Aorta (tissue), 5 donors: ENCODE measurements at regions not wholly inside any gene's neighbourhood (a gene's known extent, or its start where the extent isn't known, plus 50 kb on each side); places are given as distances from the start of the nearest gene placed in this dataset.
"Not testable (repeated sequence)": the region's sequence is repeated elsewhere in the genome, so short reads cannot be mapped to it uniquely, and the experiment has no call there.

Source experiments
- ATAC-seq: fragments of 200-7000 bp; cut with Tn5 transposase; one replicate; pipeline ENCODE4 v1.9.1; 2022; ENCODE audit warnings: moderate library complexity; ENCODE audit not compliant: low FRiP score
- DNase-seq, 2 donors: peaks; one replicate each; pipeline ENCODE4 v3.0.0-alpha.2; 2020
- H3K27ac ChIP-seq, 2 donors: one replicate each; pipeline ENCODE4 v1.5.1; 2013; ENCODE audit warnings: low read length in 2 of 2, mild to moderate bottlenecking in 2 of 2, moderate library complexity in 2 of 2, control low read depth in 1 of 2, inconsistent platforms in 1 of 2, low read depth in 1 of 2
- H3K27me3 ChIP-seq, 2 donors: one replicate each; pipeline ENCODE4 v1.6.1; 2013; ENCODE audit warnings: control low read depth in 1 of 2, low read length in 1 of 2, mild to moderate bottlenecking in 1 of 2, moderate library complexity in 1 of 2; ENCODE audit not compliant: insufficient read depth in 2 of 2, control insufficient read depth in 1 of 2
- H3K36me3 ChIP-seq, 2 donors: one replicate each; pipeline ENCODE4 v1.6.1; 2013; ENCODE audit warnings: control low read depth in 1 of 2, low read length in 1 of 2, mild to moderate bottlenecking in 1 of 2; ENCODE audit not compliant: insufficient read depth in 2 of 2, control insufficient read depth in 1 of 2
- H3K4me1 ChIP-seq, 2 donors: one replicate each; pipeline ENCODE4 v1.6.1; 2013; ENCODE audit warnings: low read length in 2 of 2, control low read depth in 1 of 2, mild to moderate bottlenecking in 1 of 2, moderate library complexity in 1 of 2; ENCODE audit not compliant: insufficient read depth in 2 of 2, control insufficient read depth in 1 of 2
- H3K4me3 ChIP-seq, 2 donors: one replicate each; pipeline ENCODE4 v1.5.1; 2013; ENCODE audit warnings: low read length in 2 of 2, control low read depth in 1 of 2, mild to moderate bottlenecking in 1 of 2
- H3K9me3 ChIP-seq: one replicate; pipeline ENCODE4 v1.6.1; 2013; ENCODE audit warnings: mild to moderate bottlenecking, low read length; ENCODE audit not compliant: control insufficient read depth
- WGBS, 2 donors: extraction: QIAGEN DNeasy Blood & Tissue Kit; methylation state at CpG; one replicate each; pipeline ENCODE4 v1.1.7; 2013; 5-methylcytosine and 5-hydroxymethylcytosine counted together
- intact Hi-C, 2 donors: fragments of 100-400 bp; cut with DNase I; formaldehyde crosslinking; loops; one replicate each; pipeline versions ENCODE4 v1.14.2 to v1.15.0; 2022
- donor health status: healthy with polysubstance abuse.
- donor health status: Bipolar disorder and iron deficiency.
- donor health status: DM: no; HTN: no; CAD: no.
- donor health status: DM: no; HTN: no; CAD: no.
- donor health status: DM: yes; HTN: yes; CAD: no.

DNA sequence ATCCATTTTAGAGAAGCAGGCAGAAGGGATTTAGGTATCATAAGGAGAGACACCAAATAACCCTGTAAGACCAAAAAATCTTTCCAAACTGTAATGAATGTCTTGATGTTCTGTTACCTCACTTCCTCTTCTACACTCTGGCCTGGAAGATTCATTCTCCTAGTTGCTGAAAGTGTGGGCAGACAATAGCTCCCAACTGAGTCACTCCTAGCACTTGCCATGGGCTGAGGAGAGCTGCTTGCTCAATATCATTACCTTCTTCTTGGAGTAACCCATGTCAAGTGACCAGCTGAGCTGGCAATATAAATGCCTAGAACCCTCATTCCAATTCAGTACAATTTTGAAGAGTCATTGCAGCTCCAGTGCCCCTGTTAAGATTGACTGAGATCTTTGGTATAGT lies 1985.5 kb upstream of the CDH6 start:
- intact Hi-C loops = no loop called here
- Histone ChIP-seq H3K27ac (no peak overlapping the region), H3K4me3 (no peak overlapping the region), H3K36me3 (no peaks in the 10 kb centered on the region), H3K27me3 (no peaks in the 10 kb centered on the region), H3K9me3 (no peaks in the 10 kb centered on the region), H3K4me1 (no peaks in the 10 kb centered on the region)
- ATAC-seq (no peak), DNase-seq (no peak)

DNA sequence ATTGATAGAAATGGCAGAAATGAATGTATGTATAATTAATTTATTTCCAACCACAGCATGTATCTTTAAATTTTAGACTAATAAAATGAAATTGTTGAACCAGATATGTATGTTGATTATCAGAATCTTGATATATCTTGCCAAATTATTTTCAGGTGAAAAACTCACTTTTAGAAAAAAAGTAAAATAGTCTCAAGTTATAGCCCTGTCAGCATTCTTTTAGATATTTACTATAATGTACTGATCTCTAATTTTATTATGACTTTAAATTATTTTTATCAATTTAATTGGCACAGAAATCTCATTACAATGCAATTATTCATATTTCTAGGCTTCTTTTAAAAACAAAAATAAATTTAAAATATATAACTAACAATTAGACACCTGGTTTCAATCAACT lies 1990.4 kb upstream of the CDH6 start:
- Histone ChIP-seq H3K27me3 (no peaks in the 10 kb centered on the region), H3K9me3 (no peaks in the 10 kb centered on the region), H3K4me3 (no peak overlapping the region), H3K4me1 (no peaks in the 10 kb centered on the region), H3K36me3 (no peaks in the 10 kb centered on the region), H3K27ac (no peak overlapping the region)
- ATAC-seq = no peak
- DNase-seq = no peak
- intact Hi-C loops = no loop called here

DNA sequence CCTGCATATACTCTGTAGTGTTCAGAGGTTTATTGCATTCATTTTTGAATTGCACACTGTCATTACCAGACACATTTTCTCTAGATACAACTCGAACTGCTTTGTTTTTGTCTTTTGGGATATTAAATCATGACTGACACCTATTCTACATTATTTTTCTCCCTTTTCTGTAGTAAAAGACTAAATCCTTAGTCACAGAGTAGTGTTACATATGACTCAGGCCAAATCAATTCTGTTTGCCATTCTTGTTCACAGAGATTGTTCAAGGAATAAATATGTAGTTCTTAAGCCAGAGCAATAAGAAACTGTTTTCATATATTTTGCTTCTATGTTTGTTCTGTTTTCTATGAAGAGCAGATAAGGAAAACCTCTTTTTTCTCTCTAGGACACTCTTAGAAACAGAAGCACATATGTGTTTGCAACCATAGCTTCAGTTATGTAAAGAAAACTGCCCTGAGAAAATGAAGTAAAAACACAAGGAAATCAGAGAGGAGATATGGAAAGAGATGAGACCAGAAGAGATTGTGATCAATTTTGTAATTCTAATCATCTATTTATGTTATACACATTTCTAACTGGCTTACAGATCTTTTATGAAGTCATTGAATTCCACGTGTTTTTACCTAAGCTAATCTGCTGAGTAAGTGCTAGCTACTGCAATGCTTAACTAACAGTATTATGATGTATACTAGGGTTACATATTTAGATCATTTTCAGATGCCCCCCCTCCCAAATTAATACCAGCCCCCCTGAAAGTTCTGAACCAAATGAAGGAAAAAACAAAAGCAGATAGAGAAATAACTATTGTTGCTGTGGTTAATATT lies 1995.6 kb upstream of the CDH6 start:
- Histone ChIP-seq H3K4me1 (no peaks in the 10 kb centered on the region), H3K27me3 (no peaks in the 10 kb centered on the region), H3K9me3 (no peaks in the 10 kb centered on the region), H3K36me3 (no peaks in the 10 kb centered on the region), H3K27ac (no peak overlapping the region), H3K4me3 (no peak overlapping the region)
- WGBS, 2 donors = 42 to 45% methylated on average over 2 of the region's 2 CpGs
- ATAC-seq = no peak
- no peak for DNase-seq
- intact Hi-C loops = no loop called here

DNA sequence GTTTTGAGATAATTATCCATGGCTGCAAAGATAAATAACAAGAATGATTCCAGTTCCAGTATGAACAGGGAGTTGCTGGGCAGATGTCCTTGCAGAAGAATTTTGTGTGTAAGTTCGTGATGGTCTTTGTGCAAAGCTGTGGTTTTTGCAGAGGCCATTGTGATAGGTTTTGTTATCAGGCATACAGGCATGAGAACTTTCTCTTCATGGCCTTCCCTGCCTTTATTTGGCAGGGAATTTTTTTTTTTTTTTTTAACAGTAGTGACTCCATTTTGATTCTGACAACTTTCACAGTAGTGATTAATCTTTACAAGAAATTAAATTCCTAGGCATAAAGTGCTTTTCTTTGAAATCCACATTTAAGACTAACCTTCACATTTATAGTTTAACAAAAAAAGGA lies 1999.5 kb upstream of the CDH6 start:
- 60 to 77% methylated on average over 1 of the region's 1 CpG for WGBS, 2 donors
- no peak for DNase-seq
- intact Hi-C loops = no loop called here
- Histone ChIP-seq H3K4me3 (no peak overlapping the region), H3K9me3 (no peaks in the 10 kb centered on the region), H3K4me1 (no peaks in the 10 kb centered on the region), H3K27ac (no peak overlapping the region), H3K27me3 (no peaks in the 10 kb centered on the region), H3K36me3 (no peaks in the 10 kb centered on the region)
- ATAC-seq = no peak

DNA sequence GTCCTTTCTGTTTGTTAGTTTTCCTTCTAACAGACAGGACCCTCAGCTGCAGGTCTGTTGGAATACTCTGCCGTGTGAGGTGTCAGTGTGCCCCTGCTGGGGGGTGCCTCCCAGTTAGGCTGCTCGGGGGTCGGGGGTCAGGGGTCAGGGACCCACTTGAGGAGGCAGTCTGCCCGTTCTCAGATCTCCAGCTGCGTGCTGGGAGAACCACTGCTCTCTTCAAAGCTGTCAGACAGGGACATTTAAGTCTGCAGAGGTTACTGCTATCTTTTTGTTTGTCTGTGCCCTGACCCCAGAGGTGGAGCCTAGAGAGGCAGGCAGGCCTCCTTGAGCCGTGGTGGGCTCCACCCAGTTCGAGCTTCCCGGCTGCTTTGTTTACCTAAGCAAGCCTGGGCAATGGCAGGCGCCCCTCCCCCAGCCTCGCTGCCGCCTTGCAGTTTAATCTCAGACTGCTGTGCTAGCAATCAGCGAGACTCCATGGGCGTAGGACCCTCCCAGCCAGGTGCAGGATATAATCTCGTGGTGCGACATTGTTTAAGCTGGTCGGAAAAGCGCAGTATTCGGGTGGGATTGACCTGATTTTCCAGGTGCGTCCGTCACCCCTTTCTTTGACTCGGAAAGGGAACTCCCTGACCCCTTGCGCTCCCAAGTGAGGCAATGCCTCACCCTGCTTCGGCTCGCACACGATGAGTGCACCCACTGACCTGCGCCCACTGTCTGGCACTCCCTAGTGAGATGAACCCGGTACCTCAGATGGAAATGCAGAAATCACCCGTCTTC lies 2002.0 kb upstream of the CDH6 start:
- WGBS, 2 donors = 64 to 68% methylated on average over 13 to 26 of the region's 28 CpGs
- H3K4me3 ChIP-seq, ATAC-seq, H3K9me3 ChIP-seq, H3K4me1 ChIP-seq, intact Hi-C loops, H3K27ac ChIP-seq, DNase-seq, H3K27me3 ChIP-seq, H3K36me3 ChIP-seq: not testable (repeated sequence)

DNA sequence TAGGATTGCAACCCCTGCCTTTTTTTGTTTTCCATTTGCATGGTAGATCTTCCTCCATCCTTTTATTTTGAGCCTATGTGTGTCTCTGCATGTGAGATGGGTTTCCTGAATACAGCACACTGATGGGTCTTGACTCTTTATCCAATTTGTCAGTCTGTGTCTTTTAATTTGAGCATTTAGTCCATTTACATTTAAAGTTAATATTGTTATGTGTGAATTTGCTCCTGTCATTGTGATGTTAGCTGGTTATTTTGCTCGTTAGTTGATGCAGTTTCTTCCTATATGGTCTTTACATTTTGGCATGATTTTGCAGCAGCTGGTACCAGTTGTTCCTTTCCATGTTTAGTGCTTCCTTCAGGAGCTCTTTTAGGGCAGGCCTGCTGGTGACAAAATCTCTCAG lies 2003.1 kb upstream of the CDH6 start:
- H3K4me1 ChIP-seq, DNase-seq, H3K27me3 ChIP-seq, H3K9me3 ChIP-seq, H3K27ac ChIP-seq, intact Hi-C loops, ATAC-seq, H3K4me3 ChIP-seq, H3K36me3 ChIP-seq: not testable (repeated sequence)
- 69% methylated on average over 1 of the region's 1 CpG; no CpG with 5 or more reads in 1 of the 2 donors for WGBS, 2 donors

DNA sequence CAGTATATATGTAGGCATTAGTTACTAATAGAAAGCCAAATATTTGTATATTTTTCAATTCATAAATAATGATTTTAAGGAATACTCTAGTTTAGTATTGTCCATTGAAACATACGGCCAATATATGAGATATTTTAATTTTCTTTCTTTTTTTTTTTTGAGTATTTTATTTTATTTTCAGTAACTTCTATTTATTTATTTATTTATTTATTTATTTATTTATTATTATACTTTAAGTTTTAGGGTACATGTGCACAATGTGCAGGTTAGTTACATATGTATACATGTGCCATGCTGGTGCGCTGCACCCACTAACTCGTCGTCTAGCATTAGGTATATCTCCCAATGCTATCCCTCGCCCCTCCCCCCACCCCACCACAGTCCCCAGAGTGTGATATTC lies 2007.1 kb upstream of the CDH6 start:
- H3K36me3 ChIP-seq, H3K9me3 ChIP-seq, H3K4me3 ChIP-seq, ATAC-seq, intact Hi-C loops, DNase-seq, H3K27me3 ChIP-seq, H3K27ac ChIP-seq, H3K4me1 ChIP-seq: not testable (repeated sequence)
- WGBS, 2 donors = 94% methylated on average over 1 of the region's 5 CpGs

DNA sequence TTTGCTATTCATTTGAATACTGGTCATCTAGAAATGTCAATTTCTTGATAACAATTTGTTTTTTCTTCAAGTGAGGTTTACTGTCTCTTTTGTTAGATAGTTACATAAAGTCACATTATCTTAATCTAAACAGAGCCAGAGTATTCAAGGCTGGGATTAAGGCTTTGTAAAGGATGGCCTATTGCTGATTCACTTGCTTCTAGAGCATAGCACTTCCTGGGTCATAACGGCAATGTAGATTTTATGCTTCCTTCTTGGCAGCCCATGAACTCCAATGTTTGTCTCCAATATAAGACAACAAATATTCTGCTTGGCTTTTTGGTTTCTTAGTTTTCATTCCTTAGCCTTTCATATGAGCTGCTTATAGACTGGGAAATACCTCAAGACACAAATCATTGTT lies 2007.9 kb upstream of the CDH6 start:
- ATAC-seq (no peak), DNase-seq (no peak)
- H3K4me1 ChIP-seq = no peaks in the 10 kb centered on the region
- no peaks in the 10 kb centered on the region for H3K36me3 ChIP-seq
- intact Hi-C loops = no loop called here
- 72 to 73% methylated on average over 1 of the region's 1 CpG for WGBS, 2 donors
- no peak overlapping the region for H3K27ac ChIP-seq
- H3K27me3 ChIP-seq = no peaks in the 10 kb centered on the region
- no peaks in the 10 kb centered on the region for H3K9me3 ChIP-seq
- no peak overlapping the region for H3K4me3 ChIP-seq

DNA sequence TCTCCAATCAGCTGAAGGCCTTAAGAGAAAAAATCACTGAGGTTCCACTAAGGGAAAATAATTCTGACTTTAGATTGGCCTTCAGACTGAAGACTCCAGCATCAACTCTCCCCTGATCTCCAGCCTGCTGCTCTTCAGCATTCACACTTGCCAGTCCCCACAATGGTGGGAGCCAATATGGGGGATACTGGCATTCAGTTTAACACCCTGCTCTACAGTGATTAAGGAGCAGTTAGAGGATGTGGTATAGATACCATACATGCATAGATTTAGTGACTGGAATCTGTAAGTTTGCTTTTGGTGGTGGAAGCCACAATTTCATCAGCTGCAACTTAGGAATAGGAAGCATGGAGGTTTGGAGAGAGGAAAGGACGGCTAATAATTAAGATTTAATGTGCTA lies 2017.7 kb upstream of the CDH6 start:
- no peaks in the 10 kb centered on the region for H3K9me3 ChIP-seq
- no peak overlapping the region for H3K4me3 ChIP-seq
- H3K36me3 ChIP-seq = no peaks in the 10 kb centered on the region
- no peak overlapping the region for H3K27ac ChIP-seq
- intact Hi-C loops = no loop called here
- ATAC-seq (no peak), DNase-seq (no peak)
- H3K27me3 ChIP-seq = no peaks in the 10 kb centered on the region
- WGBS, 2 donors = 40 to 52% methylated on average over 1 of the region's 1 CpG
- no peaks in the 10 kb centered on the region for H3K4me1 ChIP-seq
